ENCODE measurements at regions not wholly inside any gene's neighbourhood (a gene's known extent, or its start where the extent isn't known, plus 50 kb on each side); places are given as distances from the start of the nearest gene placed in this dataset.
A peak's percentile ranks its signal among the peaks of the same experiment; 100 is the strongest.

GRCh38 chr11:90890347-90890746, 667.5 kb upstream of the CHORDC1 start:
- DNase-seq = no peak
- H3K4me1 ChIP-seq (ENCODE audit: insufficient read depth, low read length) = no peaks in the 10 kb centered on the region
- ChIA-PET POLR2A (ENCODE audit: unreplicated experiment) (no interaction called here), CTCF (no interaction called here)
- no peaks in the 10 kb centered on the region for H3K36me3 ChIP-seq (ENCODE audit: low read depth, low read length)
- H3K27me3 ChIP-seq (ENCODE audit: low read length) = no peaks in the 10 kb centered on the region
- no peaks in the 10 kb centered on the region for H3F3A ChIP-seq (ENCODE audit: low read length, unreplicated experiment)
- no peak overlapping the region for H3K9ac ChIP-seq (ENCODE audit: low read length)
- no peaks in the 10 kb centered on the region for H3K9me2 ChIP-seq (replicated peaks; ENCODE audit: low read length)
- no peak overlapping the region for H3K4me2 ChIP-seq (ENCODE audit: low read length)
- ATAC-seq = no peak
- no peaks in the 10 kb centered on the region for H3K79me2 ChIP-seq (ENCODE audit: low read length)
- TF ChIP-seq CTCF (conservative IDR thresholded peaks at IDR 0.05; ENCODE audit: low read depth, low read length) = no peak
- no peak for TF ChIP-seq EZH2phosphoT487 (IDR thresholded peaks at IDR 0.05; ENCODE audit: borderline replicate concordance, low read length)
- no peak for TF ChIP-seq EZH2 (IDR thresholded peaks at IDR 0.05; ENCODE audit: low read length, unreplicated experiment)
- H4K20me1 ChIP-seq (ENCODE audit: low read length) = no peaks in the 10 kb centered on the region
- H3K4me3 ChIP-seq (ENCODE audit: low read length) = no peak overlapping the region
- no TSS peak for BruUV-seq (replicated peaks)
- no peaks in the 10 kb centered on the region for H3K9me3 ChIP-seq (ENCODE audit: low read length)
- intact Hi-C loops (cut with micrococcal nuclease) = no loop called here
- no peak overlapping the region for H3K27ac ChIP-seq (ENCODE audit: low read length)
- H2AFZ ChIP-seq (ENCODE audit: low read length) = no peak overlapping the region

- ChIA-PET CTCF (no interaction called here), POLR2A (ENCODE audit: unreplicated experiment) (no interaction called here)
- Histone ChIP-seq H3K4me1 (ENCODE audit: insufficient read depth, low read length) (no peaks in the 10 kb centered on the region), H3K36me3 (ENCODE audit: low read depth, low read length) (no peaks in the 10 kb centered on the region), H2AFZ (ENCODE audit: low read length) (no peak overlapping the region), H3K9ac (ENCODE audit: low read length) (no peak overlapping the region), H3K4me2 (ENCODE audit: low read length) (no peak overlapping the region), H3K27me3 (ENCODE audit: low read length) (no peaks in the 10 kb centered on the region), H3F3A (ENCODE audit: low read length, unreplicated experiment) (no peaks in the 10 kb centered on the region), H3K27ac (ENCODE audit: low read length) (no peak overlapping the region), H3K9me2 (replicated peaks; ENCODE audit: low read length) (no peaks in the 10 kb centered on the region), H3K4me3 (ENCODE audit: low read length) (no peak overlapping the region), H3K79me2 (ENCODE audit: low read length) (no peaks in the 10 kb centered on the region), H4K20me1 (ENCODE audit: low read length) (no peaks in the 10 kb centered on the region), H3K9me3 (ENCODE audit: low read length) (no peaks in the 10 kb centered on the region)
- no TSS peak for BruUV-seq (replicated peaks)
- ATAC-seq = no peak
- intact Hi-C loops (cut with micrococcal nuclease) = no loop called here
- TF ChIP-seq EZH2 (IDR thresholded peaks at IDR 0.05; ENCODE audit: low read length, unreplicated experiment) = no peak
- no peak for TF ChIP-seq CTCF (conservative IDR thresholded peaks at IDR 0.05; ENCODE audit: low read depth, low read length)
- no peak for TF ChIP-seq EZH2phosphoT487 (IDR thresholded peaks at IDR 0.05; ENCODE audit: borderline replicate concordance, low read length)
- DNase-seq = no peak
These were observed 661.3 kb upstream of the CHORDC1 start for GRCh38 chr11:90884181-90884580.

- TF ChIP-seq EZH2phosphoT487 (IDR thresholded peaks at IDR 0.05; ENCODE audit: borderline replicate concordance, low read length) (no peak), EZH2 (IDR thresholded peaks at IDR 0.05; ENCODE audit: low read length, unreplicated experiment) (no peak), CTCF (conservative IDR thresholded peaks at IDR 0.05; ENCODE audit: low read depth, low read length) (no peak)
- no peak overlapping the region for H2AFZ ChIP-seq (ENCODE audit: low read length)
- no peak overlapping the region for H3K9ac ChIP-seq (ENCODE audit: low read length)
- POLR2A ChIA-PET (ENCODE audit: unreplicated experiment) = no interaction called here
- ATAC-seq (no peak), DNase-seq (peak; percentile 36)
- H3K4me3 ChIP-seq (ENCODE audit: low read length) = no peak overlapping the region
- no peak overlapping the region for H3K4me2 ChIP-seq (ENCODE audit: low read length)
- CTCF ChIA-PET = no interaction called here
- H3K79me2 ChIP-seq (ENCODE audit: low read length) = no peaks in the 10 kb centered on the region
- no peaks in the 10 kb centered on the region for H3K9me3 ChIP-seq (ENCODE audit: low read length)
- no peaks in the 10 kb centered on the region for H3K27me3 ChIP-seq (ENCODE audit: low read length)
- no peaks in the 10 kb centered on the region for H3K36me3 ChIP-seq (ENCODE audit: low read depth, low read length)
- intact Hi-C loops (cut with micrococcal nuclease) = no loop called here
- H3K27ac ChIP-seq (ENCODE audit: low read length) = no peak overlapping the region
- no TSS peak for BruUV-seq (replicated peaks)
- H3F3A ChIP-seq (ENCODE audit: low read length, unreplicated experiment) = no peaks in the 10 kb centered on the region
- peaks cover 5% of the 10 kb centered on the region for H3K4me1 ChIP-seq (ENCODE audit: insufficient read depth, low read length)
- H4K20me1 ChIP-seq (ENCODE audit: low read length) = no peaks in the 10 kb centered on the region
- 0 out of 2 replicates have a peak, but pooled peaks cover 3% of the 10 kb centered on the region for H3K9me2 ChIP-seq (replicated peaks; ENCODE audit: low read length)
These were observed 652.1 kb upstream of the CHORDC1 start for GRCh38 chr11:90874986-90875385.
